Stimulated activated memory B cell treated with anti-CD40 and anti-IgM and Interleukin-4, amounts not matched to agents 10 μg/mL and 1 μg/mL and 100 μg/mL, for 72 hours (primary cell): ENCODE measurements at regions not wholly inside any gene's neighbourhood (a gene's known extent, or its start where the extent isn't known, plus 50 kb on each side); places are given as distances from the start of the nearest gene placed in this dataset.
"Not testable (repeated sequence)": the region's sequence is repeated elsewhere in the genome, so short reads cannot be mapped to it uniquely, and the experiment has no call there.

Source experiments
- ATAC-seq: fragments of 150-1000 bp; cut with Tn5 transposase; 2 replicates; pipeline ENCODE4 v1.10.0; 2021
- H3K27ac Mint-ChIP-seq: one replicate; pipeline ENCODE4 v1.8.0; 2022; ENCODE audit warnings: mild to moderate bottlenecking, mixed read lengths
- H3K27me3 Mint-ChIP-seq: one replicate; pipeline ENCODE4 v1.8.0; 2022; ENCODE audit warnings: mixed read lengths
- H3K36me3 Mint-ChIP-seq: one replicate; pipeline ENCODE4 v1.8.0; 2022; ENCODE audit warnings: mixed read lengths
- H3K4me1 Mint-ChIP-seq: one replicate; pipeline ENCODE4 v1.8.0; 2022; ENCODE audit warnings: mixed read lengths
- H3K4me3 Mint-ChIP-seq: one replicate; pipeline ENCODE4 v1.8.0; 2022; ENCODE audit warnings: mild to moderate bottlenecking, moderate library complexity, mixed read lengths
- H3K9me3 Mint-ChIP-seq: one replicate; pipeline ENCODE4 v1.8.0; 2022; ENCODE audit warnings: mixed read lengths

DNA sequence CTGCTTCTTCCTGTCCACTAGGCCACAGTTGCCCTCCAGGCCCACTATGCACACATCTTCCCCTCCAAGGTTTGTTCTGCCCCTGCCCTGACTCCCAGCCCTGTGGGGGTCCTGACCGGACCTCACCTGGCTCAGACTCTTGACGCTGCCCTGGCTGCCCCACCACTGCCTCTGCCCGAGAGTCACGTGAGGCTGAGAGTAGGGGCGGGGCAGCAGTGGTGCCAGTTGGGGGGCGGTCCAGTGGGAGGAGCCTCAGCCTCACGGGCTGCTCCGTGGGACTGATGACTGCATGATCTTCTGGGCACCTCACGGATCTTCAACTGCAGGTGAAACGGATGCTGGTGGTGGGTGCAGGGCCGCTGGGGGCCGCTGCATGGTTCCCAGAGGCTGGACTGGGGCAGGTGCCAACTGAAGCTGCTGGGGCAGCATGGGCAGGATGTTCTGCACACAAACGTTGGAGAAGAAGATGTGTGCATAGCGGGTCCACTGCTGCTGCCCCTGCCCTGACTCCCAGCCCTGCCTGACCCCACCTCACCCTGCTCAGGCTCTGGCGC lies 77.6 kb downstream of the HHIPL2 start:
- H3K27ac Mint-ChIP-seq, ATAC-seq, H3K9me3 Mint-ChIP-seq, H3K27me3 Mint-ChIP-seq, H3K4me3 Mint-ChIP-seq, H3K4me1 Mint-ChIP-seq, H3K36me3 Mint-ChIP-seq: not testable (repeated sequence)

DNA sequence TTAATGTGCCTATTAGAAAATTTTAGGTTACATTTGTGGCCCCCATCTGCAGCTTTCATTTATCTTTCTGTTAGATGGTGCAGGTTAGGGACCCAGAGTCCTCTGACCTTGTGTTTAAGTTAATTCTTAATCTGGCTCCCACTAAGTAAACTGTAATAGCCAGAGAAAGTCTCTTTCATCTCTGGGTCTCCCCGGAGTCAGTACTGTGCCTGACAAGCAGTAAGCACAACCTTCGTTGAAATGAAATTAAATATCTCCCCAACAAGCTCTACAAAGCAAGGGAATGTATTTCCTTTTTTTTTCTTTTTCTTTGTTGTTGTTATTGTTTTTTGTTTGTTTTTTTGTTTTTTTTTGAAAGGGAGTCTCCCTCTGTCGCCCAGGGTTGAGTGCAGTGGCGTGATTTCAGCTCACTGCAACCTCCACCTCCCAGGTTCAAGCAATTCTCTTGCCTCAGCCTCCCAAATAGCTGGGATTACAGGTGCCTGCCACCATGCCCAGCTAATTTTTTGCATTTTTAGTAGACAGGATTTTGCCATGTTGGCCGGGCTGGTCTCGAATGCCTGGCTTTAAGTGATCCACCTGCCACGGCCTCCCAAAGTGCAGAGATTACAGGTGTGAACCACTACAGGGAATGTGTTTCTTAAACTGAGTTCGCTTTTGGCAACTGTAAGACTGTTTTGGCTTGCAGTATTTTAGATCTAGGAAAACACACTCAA lies 81.6 kb downstream of the HHIPL2 start:
- H3K27ac Mint-ChIP-seq, result peak overlapping the region; percentile 84
- no peaks in the 10 kb centered on the region for H3K9me3 Mint-ChIP-seq
- H3K4me1 Mint-ChIP-seq, result peaks cover 11% of the 10 kb centered on the region
- H3K36me3 Mint-ChIP-seq, result no peaks in the 10 kb centered on the region
- H3K4me3 Mint-ChIP-seq, result no peak overlapping the region
- H3K27me3 Mint-ChIP-seq, result no peaks in the 10 kb centered on the region
- no peak for ATAC-seq

- peak; percentile 96 for ATAC-seq
- no peaks in the 10 kb centered on the region for H3K9me3 Mint-ChIP-seq
- H3K4me3 Mint-ChIP-seq, result peak overlapping the region; percentile 84
- H3K27ac Mint-ChIP-seq, result peak overlapping the region; percentile 84
- no peaks in the 10 kb centered on the region for H3K36me3 Mint-ChIP-seq
- peaks cover 3% of the 10 kb centered on the region for H3K27me3 Mint-ChIP-seq
- peaks cover 11% of the 10 kb centered on the region for H3K4me1 Mint-ChIP-seq
Observed at GRCh38 chr1:222465211-222466041, 82.5 kb downstream of the HHIPL2 start.

DNA sequence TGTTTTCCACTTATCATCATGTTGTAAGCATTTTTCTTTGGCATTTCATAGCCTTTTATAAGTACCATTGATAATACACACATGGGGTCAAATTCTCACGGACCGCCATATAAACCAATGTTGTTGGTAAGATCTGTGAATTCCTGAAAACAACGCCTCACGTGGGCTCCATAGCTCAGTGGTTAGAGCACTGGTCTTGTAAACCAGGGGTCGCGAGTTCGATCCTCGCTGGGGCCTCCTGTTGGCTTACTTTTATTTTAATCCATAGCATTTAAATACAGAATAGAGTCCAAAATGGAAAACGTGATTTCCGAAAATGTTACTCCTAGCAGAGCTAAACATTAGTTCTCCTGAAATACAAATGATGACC lies 83.1 kb downstream of the HHIPL2 start:
- Mint-ChIP-seq H3K9me3 (no peaks in the 10 kb centered on the region), H3K27ac (peak overlapping the region; percentile 84), H3K27me3 (peaks cover 9% of the 10 kb centered on the region), H3K4me1 (peaks cover 11% of the 10 kb centered on the region), H3K36me3 (no peaks in the 10 kb centered on the region), H3K4me3 (peak overlapping the region; percentile 84)
- ATAC-seq, result peak; percentile 22

DNA sequence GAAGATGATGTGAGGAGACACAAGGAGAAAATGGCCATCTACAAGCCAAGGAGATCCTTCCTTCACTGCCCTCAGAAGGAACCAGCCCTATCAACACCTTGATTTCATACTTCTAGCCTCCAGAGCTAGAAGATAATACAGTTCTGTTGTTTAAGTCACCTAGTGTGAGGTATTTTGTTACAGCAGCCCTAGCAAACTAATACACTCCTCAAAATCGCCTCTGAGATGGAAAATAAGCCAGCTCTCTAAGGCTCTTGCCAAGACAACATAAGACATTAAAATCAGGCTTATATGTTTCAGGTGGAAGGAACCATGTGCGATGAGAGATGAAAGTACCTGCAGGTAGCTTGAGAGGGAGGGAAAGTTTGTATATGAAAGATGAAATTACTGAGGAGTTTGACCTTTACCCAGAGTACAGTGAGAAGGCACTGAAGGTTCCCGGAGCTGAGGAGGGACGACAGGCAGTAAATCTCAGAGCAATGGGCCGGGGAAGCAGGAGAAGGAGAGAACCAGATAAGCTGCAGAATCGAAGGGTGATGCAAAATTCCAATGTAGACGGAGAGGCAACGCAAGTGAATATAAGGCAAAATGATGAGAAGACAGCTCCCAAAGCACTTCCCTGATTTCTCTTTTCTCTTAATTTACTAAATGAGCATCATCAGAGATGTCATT lies 84.7 kb downstream of the HHIPL2 start:
- Mint-ChIP-seq H3K27ac (no peak overlapping the region), H3K4me1 (peaks cover 11% of the 10 kb centered on the region), H3K36me3 (no peaks in the 10 kb centered on the region), H3K4me3 (no peak overlapping the region), H3K27me3 (peaks cover 9% of the 10 kb centered on the region), H3K9me3 (no peaks in the 10 kb centered on the region)
- ATAC-seq, result no peak

- peaks cover 9% of the 10 kb centered on the region for H3K27me3 Mint-ChIP-seq
- no peak overlapping the region for H3K27ac Mint-ChIP-seq
- H3K4me3 Mint-ChIP-seq, result no peak overlapping the region
- H3K9me3 Mint-ChIP-seq, result peaks cover 1% of the 10 kb centered on the region
- no peak for ATAC-seq
- peaks cover 2% of the 10 kb centered on the region for H3K36me3 Mint-ChIP-seq
- H3K4me1 Mint-ChIP-seq, result peaks cover 11% of the 10 kb centered on the region
Observed at GRCh38 chr1:222462601-222463000, 85.3 kb downstream of the HHIPL2 start.

DNA sequence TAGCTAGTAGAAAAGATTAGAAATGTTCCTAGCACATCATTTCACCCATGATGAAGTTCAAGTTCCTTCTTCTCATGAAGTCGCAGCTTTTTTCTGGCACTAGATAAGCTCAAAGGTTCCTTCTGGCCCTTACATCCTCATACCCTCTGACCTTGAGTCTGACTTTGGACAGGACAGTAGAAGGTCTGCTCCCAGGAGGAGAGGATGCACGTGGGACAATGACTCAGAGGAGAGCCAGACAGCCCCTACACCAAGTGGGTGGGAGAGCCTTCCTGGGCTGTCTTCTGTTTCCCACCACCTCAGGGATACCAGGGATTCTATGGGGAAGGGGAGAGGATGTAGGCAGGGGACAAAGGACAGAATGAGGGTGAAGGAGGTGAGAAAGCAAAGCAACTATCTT lies 86.0 kb downstream of the HHIPL2 start:
- H3K4me1 Mint-ChIP-seq, result peaks cover 11% of the 10 kb centered on the region
- H3K27me3 Mint-ChIP-seq, result peaks cover 9% of the 10 kb centered on the region
- no peak for ATAC-seq
- H3K9me3 Mint-ChIP-seq, result peaks cover 8% of the 10 kb centered on the region
- H3K36me3 Mint-ChIP-seq, result peaks cover 8% of the 10 kb centered on the region
- H3K4me3 Mint-ChIP-seq, result no peak overlapping the region
- H3K27ac Mint-ChIP-seq, result no peak overlapping the region

DNA sequence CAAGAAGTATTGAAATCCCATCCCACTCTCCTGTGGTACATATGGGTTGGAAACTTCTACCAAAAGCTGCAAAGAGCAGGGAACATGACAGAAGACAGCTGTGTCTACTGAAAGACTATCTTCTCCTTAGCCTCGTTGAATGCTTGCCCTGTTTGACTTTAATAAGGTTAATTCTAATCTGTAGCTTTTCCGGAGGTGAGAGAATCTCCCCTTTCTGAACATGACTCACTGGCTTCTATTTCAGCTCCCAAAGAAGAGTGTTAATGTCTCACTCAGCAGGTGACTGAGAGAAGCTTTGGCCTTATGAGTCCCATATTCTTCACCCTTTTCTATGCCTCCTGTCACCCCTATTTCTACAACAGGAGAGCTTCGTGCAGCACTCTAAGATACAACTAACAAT lies 88.3 kb downstream of the HHIPL2 start:
- Mint-ChIP-seq H3K27ac (no peak overlapping the region), H3K27me3 (peaks cover 9% of the 10 kb centered on the region), H3K9me3 (peaks cover 8% of the 10 kb centered on the region), H3K36me3 (peaks cover 8% of the 10 kb centered on the region), H3K4me3 (no peak overlapping the region), H3K4me1 (peaks cover under 1% of the 10 kb centered on the region)
- ATAC-seq, result no peak

GRCh38 chr1:222457513-222457912 lies 90.4 kb downstream of the HHIPL2 start:
- H3K27me3 Mint-ChIP-seq, result peaks cover 9% of the 10 kb centered on the region
- H3K4me3 Mint-ChIP-seq, result no peak overlapping the region
- no peak overlapping the region for H3K27ac Mint-ChIP-seq
- peaks cover 8% of the 10 kb centered on the region for H3K9me3 Mint-ChIP-seq
- H3K4me1 Mint-ChIP-seq, result no peaks in the 10 kb centered on the region
- peaks cover 8% of the 10 kb centered on the region for H3K36me3 Mint-ChIP-seq
- no peak for ATAC-seq

DNA sequence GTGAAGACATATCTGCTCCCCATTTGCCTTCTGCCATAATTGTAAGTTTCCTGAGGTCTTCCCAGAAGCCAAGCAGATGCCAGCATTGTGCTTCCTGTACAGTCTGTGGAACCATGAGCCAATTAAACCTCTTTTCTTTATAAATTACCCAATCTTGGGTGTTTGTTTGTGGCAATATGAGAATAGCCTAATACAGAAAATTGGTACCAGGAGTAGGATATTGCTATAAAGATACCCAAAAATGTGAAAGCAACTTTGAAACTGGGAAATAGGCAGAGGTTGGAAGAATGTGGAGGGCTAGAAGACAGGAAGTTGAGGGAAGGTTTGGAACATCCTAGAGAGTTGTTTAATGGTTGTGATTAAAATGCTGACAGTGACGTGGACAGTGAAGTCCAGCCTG lies 90.8 kb downstream of the HHIPL2 start:
- Mint-ChIP-seq H3K27me3 (peaks cover 9% of the 10 kb centered on the region), H3K36me3 (peaks cover 8% of the 10 kb centered on the region), H3K9me3 (peaks cover 8% of the 10 kb centered on the region), H3K4me3 (no peak overlapping the region), H3K27ac (no peak overlapping the region), H3K4me1 (no peaks in the 10 kb centered on the region)
- ATAC-seq, result no peak

GRCh38 chr1:222455188-222455879 lies 92.6 kb downstream of the HHIPL2 start:
- peak; percentile 93 for ATAC-seq
- no peaks in the 10 kb centered on the region for H3K4me1 Mint-ChIP-seq

GRCh38 chr1:222454782-222455181 lies 93.1 kb downstream of the HHIPL2 start:
- H3K4me1 Mint-ChIP-seq, result no peaks in the 10 kb centered on the region
- ATAC-seq, result peak; percentile 5
- peaks cover 11% of the 10 kb centered on the region for H3K27me3 Mint-ChIP-seq
- H3K36me3 Mint-ChIP-seq, result peaks cover 8% of the 10 kb centered on the region
- no peak overlapping the region for H3K4me3 Mint-ChIP-seq
- H3K27ac Mint-ChIP-seq, result no peak overlapping the region
- H3K9me3 Mint-ChIP-seq, result peaks cover 8% of the 10 kb centered on the region

More at GRCh38 chr1:222455188-222455879, 92.6 kb downstream of the HHIPL2 start:
- H3K4me3 Mint-ChIP-seq, result no peak overlapping the region
- H3K9me3 Mint-ChIP-seq, result peaks cover 8% of the 10 kb centered on the region
- peaks cover 8% of the 10 kb centered on the region for H3K36me3 Mint-ChIP-seq
- no peak overlapping the region for H3K27ac Mint-ChIP-seq
- peaks cover 12% of the 10 kb centered on the region for H3K27me3 Mint-ChIP-seq

GRCh38 chr1:222454186-222454585 lies 93.7 kb downstream of the HHIPL2 start:
- Mint-ChIP-seq H3K4me3 (no peak overlapping the region), H3K9me3 (peaks cover 8% of the 10 kb centered on the region), H3K27me3 (peaks cover 11% of the 10 kb centered on the region), H3K27ac (no peak overlapping the region), H3K4me1 (no peaks in the 10 kb centered on the region), H3K36me3 (peaks cover 8% of the 10 kb centered on the region)
- no peak for ATAC-seq

DNA sequence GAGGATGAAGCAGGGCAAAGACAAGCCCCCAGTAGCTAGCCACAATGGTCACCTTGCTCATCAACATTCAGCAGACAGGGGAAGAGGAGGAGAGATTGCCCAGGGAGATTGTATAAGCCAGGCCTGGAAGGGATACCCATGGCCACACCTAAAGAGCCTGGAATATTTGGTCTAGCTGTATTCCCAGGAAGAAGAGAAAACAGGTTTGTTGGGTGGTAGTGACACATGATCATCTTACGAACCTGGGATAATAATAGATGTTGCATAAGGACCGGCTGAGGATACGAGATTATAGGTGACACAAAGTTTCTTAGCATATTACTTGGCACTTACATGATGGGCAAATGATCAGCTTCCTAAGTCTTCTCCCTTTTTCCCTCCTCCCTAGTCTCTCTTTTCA lies 95.9 kb downstream of the HHIPL2 start:
- Mint-ChIP-seq H3K4me1 (no peaks in the 10 kb centered on the region), H3K9me3 (peaks cover 2% of the 10 kb centered on the region), H3K36me3 (no peaks in the 10 kb centered on the region), H3K27me3 (peaks cover 11% of the 10 kb centered on the region), H3K4me3 (no peak overlapping the region), H3K27ac (no peak overlapping the region)
- ATAC-seq, result no peak

DNA sequence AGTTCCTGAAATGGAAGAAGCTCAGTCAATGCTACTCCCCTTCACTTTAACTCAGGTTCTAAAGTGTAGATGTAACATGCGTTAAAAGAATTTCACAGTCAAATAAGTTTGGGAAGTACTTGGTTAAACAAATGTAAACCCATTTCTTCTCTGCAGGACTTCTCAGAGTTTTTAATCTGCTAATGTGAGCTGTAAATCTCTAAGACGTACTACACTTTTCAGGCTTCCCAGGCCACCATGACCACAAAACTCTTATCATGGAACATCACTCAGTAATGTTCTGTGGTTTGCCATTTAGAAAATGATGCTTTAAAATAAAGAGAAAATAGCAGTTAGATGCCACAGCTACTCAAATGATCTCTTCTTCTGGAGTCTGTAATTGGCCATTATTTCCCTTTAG lies 104.3 kb downstream of the HHIPL2 start:
- no peaks in the 10 kb centered on the region for H3K4me1 Mint-ChIP-seq
- H3K4me3 Mint-ChIP-seq, result no peak overlapping the region
- H3K27ac Mint-ChIP-seq, result no peak overlapping the region
- no peaks in the 10 kb centered on the region for H3K9me3 Mint-ChIP-seq
- H3K27me3 Mint-ChIP-seq, result peaks cover 3% of the 10 kb centered on the region
- ATAC-seq, result no peak
- no peaks in the 10 kb centered on the region for H3K36me3 Mint-ChIP-seq
